ENCODE measurements at regions not wholly inside any gene's neighbourhood (a gene's known extent, or its start where the extent isn't known, plus 50 kb on each side); places are given as distances from the start of the nearest gene placed in this dataset.

DNA sequence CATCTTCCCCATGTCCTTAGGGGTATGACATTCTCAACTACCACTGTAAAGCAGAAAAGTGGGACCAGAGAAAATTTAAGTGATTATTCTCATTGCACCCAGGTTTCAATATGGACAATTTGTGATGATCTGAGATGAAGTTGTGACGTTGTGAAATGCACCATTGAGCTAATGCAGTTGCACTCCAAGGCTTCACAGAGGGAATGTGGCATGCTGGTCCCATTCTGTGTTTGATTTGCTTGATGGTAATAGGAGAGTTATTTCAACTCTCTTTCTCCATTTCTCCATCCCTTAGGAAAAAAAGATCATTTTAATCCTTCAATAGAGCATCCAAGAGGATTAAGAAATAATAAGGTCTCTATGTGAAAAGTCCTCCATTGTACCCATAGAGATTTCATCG lies 136.6 kb downstream of the SLC30A10 start:
- no peaks in the 10 kb centered on the region for H3K27me3 ChIP-seq (ENCODE audit: control insufficient read depth, insufficient read depth, low read length)
- no peak for FAIRE-seq
- no peak overlapping the region for H3K4me3 ChIP-seq (ENCODE audit: low read depth, low read length)
- H3K36me3 ChIP-seq (ENCODE audit: control insufficient read depth, insufficient read depth, low read length), result no peaks in the 10 kb centered on the region
- DNase-seq (ENCODE audit: low read depth), result no peak
- TF ChIP-seq CTCF (IDR thresholded peaks at IDR 0.05; ENCODE audit: insufficient read depth, low read length, severe bottlenecking), result no peak

- TF ChIP-seq CTCF (IDR thresholded peaks at IDR 0.05; ENCODE audit: insufficient read depth, low read length, severe bottlenecking), result no peak
- Histone ChIP-seq H3K36me3 (ENCODE audit: control insufficient read depth, insufficient read depth, low read length) (no peaks in the 10 kb centered on the region), H3K4me3 (ENCODE audit: low read depth, low read length) (no peak overlapping the region), H3K27me3 (ENCODE audit: control insufficient read depth, insufficient read depth, low read length) (no peaks in the 10 kb centered on the region)
- DNase-seq (ENCODE audit: low read depth) (peak; percentile 22), FAIRE-seq (peak; percentile 47)
These were observed 137.3 kb downstream of the SLC30A10 start for GRCh38 chr1:219790834-219791615.

- no peak for FAIRE-seq
- no peaks in the 10 kb centered on the region for H3K27me3 ChIP-seq (ENCODE audit: control insufficient read depth, insufficient read depth, low read length)
These were observed 139.7 kb downstream of the SLC30A10 start for GRCh38 chr1:219788700-219789099.

DNA sequence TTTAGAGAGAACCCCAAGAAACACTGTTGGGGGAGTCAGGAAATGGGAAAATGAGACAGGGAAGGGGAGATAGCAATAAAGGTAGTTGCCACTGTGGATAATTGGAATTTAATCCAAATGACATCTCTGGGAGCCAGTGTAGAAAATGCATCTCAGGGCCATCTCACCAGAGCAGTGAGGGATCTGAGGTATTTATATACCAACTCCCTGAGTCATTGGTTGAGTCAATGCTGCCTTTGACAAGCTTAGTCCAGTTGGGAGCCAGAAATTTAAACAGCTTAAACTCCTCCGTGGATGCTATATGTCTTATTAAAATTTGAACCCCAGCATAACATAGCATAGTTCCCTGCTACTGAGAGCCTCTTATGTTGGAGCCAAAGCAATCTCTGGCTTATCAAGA lies 140.3 kb downstream of the SLC30A10 start:
- FAIRE-seq, result no peak
- H3K36me3 ChIP-seq (ENCODE audit: control insufficient read depth, insufficient read depth, low read length), result no peaks in the 10 kb centered on the region
- no peak overlapping the region for H3K4me3 ChIP-seq (ENCODE audit: low read depth, low read length)
- TF ChIP-seq CTCF (IDR thresholded peaks at IDR 0.05; ENCODE audit: insufficient read depth, low read length, severe bottlenecking), result no peak
- no peaks in the 10 kb centered on the region for H3K27me3 ChIP-seq (ENCODE audit: control insufficient read depth, insufficient read depth, low read length)
- DNase-seq (ENCODE audit: low read depth), result peak; percentile 46

More at GRCh38 chr1:219788700-219789099, 139.7 kb downstream of the SLC30A10 start:
- TF ChIP-seq CTCF (IDR thresholded peaks at IDR 0.05; ENCODE audit: insufficient read depth, low read length, severe bottlenecking), result no peak
- H3K4me3 ChIP-seq (ENCODE audit: low read depth, low read length), result no peak overlapping the region
- no peaks in the 10 kb centered on the region for H3K36me3 ChIP-seq (ENCODE audit: control insufficient read depth, insufficient read depth, low read length)
- no peak for DNase-seq (ENCODE audit: low read depth)

- H3K36me3 ChIP-seq (ENCODE audit: control insufficient read depth, insufficient read depth, low read length), result no peaks in the 10 kb centered on the region
- H3K4me3 ChIP-seq (ENCODE audit: low read depth, low read length), result no peak overlapping the region
- no peak for TF ChIP-seq CTCF (IDR thresholded peaks at IDR 0.05; ENCODE audit: insufficient read depth, low read length, severe bottlenecking)
- DNase-seq (ENCODE audit: low read depth) (no peak), FAIRE-seq (peak; percentile 91)
- peaks cover 1% of the 10 kb centered on the region for H3K27me3 ChIP-seq (ENCODE audit: control insufficient read depth, insufficient read depth, low read length)
These were observed 143.5 kb downstream of the SLC30A10 start for GRCh38 chr1:219784660-219785381.
